ENCODE measurements at regions not wholly inside any gene's neighbourhood (a gene's known extent, or its start where the extent isn't known, plus 50 kb on each side); places are given as distances from the start of the nearest gene placed in this dataset.

DNA sequence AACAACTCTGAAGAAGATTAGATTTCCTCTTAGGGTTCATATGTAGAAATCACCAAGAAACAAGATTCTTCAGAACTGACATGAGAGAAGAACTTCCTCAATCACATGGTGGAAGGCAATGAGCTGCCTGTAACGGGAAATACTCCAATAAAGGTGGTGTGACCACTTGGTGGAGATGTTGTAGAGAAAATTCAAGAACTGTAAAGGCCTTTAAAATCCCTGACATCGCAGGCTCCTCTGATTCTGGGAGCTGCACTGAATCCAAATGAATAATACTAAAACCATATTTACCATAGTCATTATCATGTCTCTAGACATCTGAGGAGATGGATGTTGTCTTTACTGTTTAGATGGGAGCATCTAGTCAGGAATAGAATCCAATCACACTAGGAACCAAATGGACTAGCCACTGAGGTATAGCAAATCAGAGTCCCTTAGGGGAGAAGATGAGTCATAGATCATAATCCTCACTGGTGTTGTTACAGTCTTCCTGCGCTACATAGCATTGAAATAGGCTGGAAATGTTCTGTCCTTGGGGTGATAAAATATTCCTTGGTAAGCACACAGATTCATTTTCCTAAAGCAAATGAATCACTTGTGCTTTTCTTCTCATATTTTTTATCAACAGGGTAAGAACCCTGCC lies 321.6 kb upstream of the TENM4 start:
- TF ChIP-seq, protein P1, sequence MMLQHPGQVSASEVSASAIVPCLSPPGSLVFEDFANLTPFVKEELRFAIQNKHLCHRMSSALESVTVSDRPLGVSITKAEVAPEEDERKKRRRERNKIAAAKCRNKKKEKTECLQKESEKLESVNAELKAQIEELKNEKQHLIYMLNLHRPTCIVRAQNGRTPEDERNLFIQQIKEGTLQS (IDR thresholded peaks at IDR 0.05; ENCODE audit: insufficient read depth, low read depth, low read length): no peak
- no peak for TF ChIP-seq EZH2 (IDR thresholded peaks at IDR 0.05; ENCODE audit: low read depth, low read length, severe bottlenecking)
- no peak for TF ChIP-seq POLR2AphosphoS5 (IDR thresholded peaks at IDR 0.05; ENCODE audit: low read depth, low read length)
- TF ChIP-seq TAF1 (IDR thresholded peaks at IDR 0.05; ENCODE audit: low read depth, low read length): no peak
- TF ChIP-seq GABPA (IDR thresholded peaks at IDR 0.05; ENCODE audit: borderline replicate concordance, insufficient read depth, low read length): no peak
- TF ChIP-seq, protein P2, sequence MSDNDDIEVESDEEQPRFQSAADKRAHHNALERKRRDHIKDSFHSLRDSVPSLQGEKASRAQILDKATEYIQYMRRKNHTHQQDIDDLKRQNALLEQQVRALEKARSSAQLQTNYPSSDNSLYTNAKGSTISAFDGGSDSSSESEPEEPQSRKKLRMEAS (IDR thresholded peaks at IDR 0.05): no peak
- no peak for TF ChIP-seq USF2 (IDR thresholded peaks at IDR 0.05; ENCODE audit: low read length)
- TF ChIP-seq SP1 (IDR thresholded peaks at IDR 0.05; ENCODE audit: low read depth, low read length): no peak
- no peak for TF ChIP-seq RBBP5 (IDR thresholded peaks at IDR 0.05; ENCODE audit: borderline replicate concordance, low read depth, low read length)

Data from H1 (cell line).